B cell (primary cell): ENCODE measurements at regions not wholly inside any gene's neighbourhood (a gene's known extent, or its start where the extent isn't known, plus 50 kb on each side); places are given as distances from the start of the nearest gene placed in this dataset.

Experiments used
- CTCF ChIP-seq: fragments of 200-600 bp; IDR thresholded peaks from one replicate; pipeline ENCODE4 v1.8.0; 2022; ENCODE audit warnings: antibody characterized with exemption, mild to moderate bottlenecking
- EZH2 ChIP-seq: IDR thresholded peaks from 2 replicates; pipeline ENCODE4 v1.6.1; 2012; ENCODE audit warnings: borderline replicate concordance, low read depth, mild to moderate bottlenecking, moderate library complexity, low read length; ENCODE audit not compliant: insufficient read depth, poor library complexity, severe bottlenecking

DNA sequence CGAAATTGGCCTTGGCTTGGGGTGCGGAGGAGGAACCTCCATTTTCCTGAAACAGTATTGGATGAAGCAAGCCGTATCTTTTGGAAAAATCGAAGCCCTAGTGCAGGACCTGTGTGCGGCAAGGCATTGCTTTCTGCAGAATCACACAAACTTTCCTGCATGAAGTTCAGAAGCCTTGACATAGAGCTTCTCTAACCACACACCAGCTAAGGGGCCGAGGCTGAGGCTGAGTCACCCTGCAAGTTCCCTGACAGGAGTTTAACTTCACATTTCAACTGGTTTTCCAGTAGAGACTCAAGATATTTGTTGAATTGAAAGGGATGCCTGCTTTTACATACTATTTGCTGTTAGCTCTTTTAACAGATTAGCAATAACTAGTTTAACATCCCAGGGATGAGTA, 67.8 kb downstream of the TCF20 start:
- TF ChIP-seq CTCF (no peak), EZH2 (no peak)
